ENCODE measurements at regions not wholly inside any gene's neighbourhood (a gene's known extent, or its start where the extent isn't known, plus 50 kb on each side); places are given as distances from the start of the nearest gene placed in this dataset.

DNA sequence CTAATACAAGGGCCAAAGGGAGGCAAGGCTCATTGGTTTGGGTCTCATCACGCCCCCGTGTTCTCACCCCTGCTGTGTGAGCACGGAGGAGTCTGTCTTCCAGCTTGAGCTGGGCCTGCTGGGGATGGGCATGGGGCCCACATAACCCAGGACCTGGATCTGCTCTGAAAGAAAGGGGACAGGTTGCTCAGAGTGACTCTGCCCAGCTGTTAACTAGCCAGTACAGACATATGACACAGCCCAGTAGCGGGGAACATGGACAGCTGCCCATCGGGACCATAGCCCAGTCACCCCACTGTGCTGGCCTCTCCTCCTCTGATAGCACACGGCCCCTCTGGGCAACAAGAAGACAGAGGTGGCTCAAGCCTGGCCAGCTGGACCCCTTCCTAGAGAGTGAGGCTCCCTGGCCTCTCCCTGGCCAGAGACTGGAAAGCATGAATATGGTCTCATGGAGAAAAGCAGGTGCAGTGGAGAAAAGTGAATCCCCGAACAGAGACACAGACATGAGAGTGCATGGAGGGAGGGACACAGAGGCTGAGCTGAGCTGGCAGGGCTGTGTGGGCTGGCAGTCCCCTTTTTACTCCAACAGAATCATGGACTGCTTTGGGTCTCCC lies 973.9 kb downstream of the BRD1 start:
- Histone ChIP-seq H3K4me3 (ENCODE audit: low read depth in 1 of 2, low read length in 2 of 2) (no peak overlapping the region), H3K9me3 (ENCODE audit: low read length) (no peaks in the 10 kb centered on the region), H3K27ac (ENCODE audit: low read depth, low read length) (no peak overlapping the region), H3K27me3 (ENCODE audit: control insufficient read depth in 1 of 2, insufficient read depth in 2 of 2, low read length in 2 of 2) (peaks cover 0 to 4% of the 10 kb centered on the region in 2 donors), H3K4me1 (ENCODE audit: insufficient read depth, low read length) (no peaks in the 10 kb centered on the region), H3K36me3 (ENCODE audit: insufficient read depth, low read length) (no peaks in the 10 kb centered on the region), H3K9ac (ENCODE audit: low read length) (no peak overlapping the region)

DNA sequence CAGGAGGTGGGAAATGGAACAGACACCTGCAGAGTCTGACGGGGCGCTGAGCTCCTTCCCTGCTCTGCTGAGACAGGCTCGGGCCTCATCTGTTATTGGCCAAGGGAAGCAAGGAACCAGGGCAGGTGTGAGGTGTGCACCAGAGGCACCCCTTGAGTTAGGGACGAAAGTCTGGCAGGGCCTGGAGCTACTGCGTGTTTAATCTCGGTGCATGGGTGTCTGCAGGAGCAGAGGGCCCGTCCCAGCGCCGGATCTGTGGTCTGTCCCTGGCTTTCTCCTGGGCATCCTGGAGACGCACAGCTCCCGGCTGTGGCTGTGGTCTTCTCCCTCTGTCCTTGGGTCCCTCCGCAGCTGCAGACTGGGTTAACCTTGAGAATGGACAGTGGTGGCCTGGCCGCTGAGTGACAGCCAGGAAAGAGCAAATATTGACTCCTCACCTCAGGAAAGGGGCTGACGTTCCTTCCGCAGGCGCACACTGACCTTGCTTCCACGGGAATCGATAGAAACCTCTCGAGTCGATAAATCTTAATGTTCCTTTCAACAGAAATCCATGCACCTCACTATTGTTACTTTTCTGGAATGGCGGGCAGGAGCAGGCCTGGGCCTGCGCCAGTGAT lies 975.6 kb downstream of the BRD1 start:
- Histone ChIP-seq H3K4me3 (ENCODE audit: low read depth in 1 of 2, low read length in 2 of 2) (no peak overlapping the region), H3K4me1 (ENCODE audit: insufficient read depth, low read length) (no peaks in the 10 kb centered on the region), H3K27me3 (ENCODE audit: control insufficient read depth in 1 of 2, insufficient read depth in 2 of 2, low read length in 2 of 2) (peaks cover 0 to 4% of the 10 kb centered on the region in 2 donors), H3K9ac (ENCODE audit: low read length) (no peak overlapping the region), H3K27ac (ENCODE audit: low read depth, low read length) (no peak overlapping the region), H3K9me3 (ENCODE audit: low read length) (no peaks in the 10 kb centered on the region), H3K36me3 (ENCODE audit: insufficient read depth, low read length) (no peaks in the 10 kb centered on the region)

DNA sequence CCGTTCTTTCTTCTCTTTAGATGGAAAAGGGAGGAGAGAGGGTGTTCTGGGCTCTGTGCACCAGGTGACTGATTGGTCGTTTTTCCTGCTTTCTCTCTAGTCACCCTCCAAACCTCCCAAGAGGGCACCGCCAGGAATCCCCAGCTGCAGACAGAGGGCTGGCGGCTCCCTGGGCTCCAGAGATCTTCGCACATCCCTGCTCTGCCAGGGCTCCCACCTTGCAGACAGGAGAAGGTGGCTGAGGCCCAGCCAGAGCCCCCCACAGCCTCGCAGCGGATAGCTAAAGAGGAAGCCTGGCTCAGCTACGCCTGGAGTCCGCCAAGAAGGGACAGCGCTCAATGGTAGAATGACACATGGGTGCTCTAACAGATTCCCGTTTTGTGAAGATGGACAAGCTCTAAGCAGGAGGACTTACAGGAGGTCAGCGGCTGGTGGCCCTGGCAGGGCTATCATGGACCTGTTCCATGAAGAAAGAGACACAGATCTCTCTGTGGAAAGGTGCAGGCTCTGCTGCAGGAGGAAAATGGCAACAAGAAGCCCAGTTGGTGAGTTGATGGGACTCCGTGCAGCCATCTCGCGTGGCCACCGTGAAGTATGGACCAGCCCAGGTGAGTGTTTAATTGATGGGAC lies 976.9 kb downstream of the BRD1 start:
- Histone ChIP-seq H3K36me3 (ENCODE audit: insufficient read depth, low read length) (no peaks in the 10 kb centered on the region), H3K9ac (ENCODE audit: low read length) (no peak overlapping the region), H3K27ac (ENCODE audit: low read depth, low read length) (no peak overlapping the region), H3K4me3 (ENCODE audit: low read depth in 1 of 2, low read length in 2 of 2) (no peak overlapping the region), H3K9me3 (ENCODE audit: low read length) (no peaks in the 10 kb centered on the region), H3K4me1 (ENCODE audit: insufficient read depth, low read length) (no peaks in the 10 kb centered on the region), H3K27me3 (ENCODE audit: control insufficient read depth in 1 of 2, insufficient read depth in 2 of 2, low read length in 2 of 2) (peaks cover 0 to 5% of the 10 kb centered on the region in 2 donors)

DNA sequence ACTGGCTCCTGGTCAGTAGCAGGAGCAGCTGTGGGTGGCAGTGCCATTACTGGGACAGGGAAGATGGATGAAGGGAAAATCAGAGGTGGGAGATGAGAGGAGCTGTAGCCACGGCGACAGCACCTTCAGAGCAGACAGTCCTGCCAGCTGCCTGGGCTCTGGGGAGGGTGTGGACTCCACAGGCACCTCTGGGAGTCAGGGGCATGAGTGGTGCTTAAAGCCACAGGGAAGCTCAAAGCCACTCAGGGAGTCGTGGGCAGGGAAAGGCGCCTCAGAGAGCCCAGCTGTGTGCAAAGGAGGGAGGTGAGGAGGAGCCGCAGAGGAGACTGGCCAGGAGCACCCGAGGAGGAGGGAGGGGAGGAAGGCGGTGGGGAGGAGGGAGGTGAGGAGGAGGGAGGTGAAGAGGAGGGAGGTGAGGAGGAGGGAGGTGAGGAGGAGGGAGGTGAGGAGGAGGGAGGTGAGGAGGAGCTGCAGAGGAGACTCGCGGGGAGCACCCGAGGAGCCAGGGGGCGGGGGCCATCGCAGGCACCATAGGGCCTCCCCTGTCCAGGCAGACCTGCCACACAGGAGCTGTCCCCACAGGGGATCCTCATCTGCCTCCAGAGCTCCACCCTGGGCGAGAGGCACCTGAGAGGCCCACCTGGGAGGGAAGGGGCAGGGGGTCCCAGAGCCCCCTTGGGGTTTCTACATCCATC lies 977.6 kb downstream of the BRD1 start:
- Histone ChIP-seq H3K27me3 (ENCODE audit: control insufficient read depth in 1 of 2, insufficient read depth in 2 of 2, low read length in 2 of 2) (peaks cover 0 to 9% of the 10 kb centered on the region in 2 donors), H3K9me3 (ENCODE audit: low read length) (no peaks in the 10 kb centered on the region), H3K4me3 (ENCODE audit: low read depth in 1 of 2, low read length in 2 of 2) (no peak overlapping the region), H3K36me3 (ENCODE audit: insufficient read depth, low read length) (no peaks in the 10 kb centered on the region), H3K4me1 (ENCODE audit: insufficient read depth, low read length) (no peaks in the 10 kb centered on the region), H3K27ac (ENCODE audit: low read depth, low read length) (no peak overlapping the region), H3K9ac (ENCODE audit: low read length) (no peak overlapping the region)

DNA sequence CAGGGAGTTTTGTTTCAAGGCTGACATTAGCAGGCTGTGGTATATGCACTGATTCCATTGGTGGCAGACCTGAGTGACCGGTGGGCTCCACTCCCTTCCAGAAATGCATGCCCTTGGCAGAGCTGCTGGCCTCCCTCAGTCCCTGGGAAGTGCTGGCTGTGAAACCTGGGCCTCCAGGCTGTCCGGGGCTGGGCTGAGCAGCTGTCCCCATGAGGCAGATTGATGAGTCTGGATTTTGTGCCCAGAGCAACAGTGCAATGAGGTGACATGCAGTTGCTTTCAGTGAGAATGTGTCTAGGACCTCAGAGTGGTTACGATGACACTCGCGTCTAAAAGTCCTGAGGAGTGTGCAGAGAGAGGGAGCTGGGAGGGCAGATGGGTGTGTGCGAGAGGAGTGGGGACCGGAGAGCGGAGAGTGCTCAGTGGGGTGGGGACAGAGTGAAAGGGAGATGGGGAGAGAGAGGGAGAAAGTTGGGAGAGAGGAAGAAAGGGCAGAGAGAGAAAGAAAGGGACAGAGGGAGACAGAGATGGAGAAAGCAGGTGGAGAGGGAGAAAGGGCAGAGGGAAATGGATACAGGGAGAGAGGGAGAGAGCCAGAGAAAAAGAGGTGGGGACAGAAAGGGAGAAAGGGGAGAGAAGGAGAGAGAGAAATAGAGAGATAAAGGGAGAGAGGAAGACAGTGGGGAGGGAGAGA lies 978.3 kb downstream of the BRD1 start:
- H3K27me3 ChIP-seq (ENCODE audit: control insufficient read depth in 1 of 2, insufficient read depth in 2 of 2, low read length in 2 of 2) = peaks cover 0 to 9% of the 10 kb centered on the region in 2 donors
- no peak overlapping the region for H3K9ac ChIP-seq (ENCODE audit: low read length)
- no peaks in the 10 kb centered on the region for H3K36me3 ChIP-seq (ENCODE audit: insufficient read depth, low read length)
- no peaks in the 10 kb centered on the region for H3K9me3 ChIP-seq (ENCODE audit: low read length)
- no peak overlapping the region for H3K4me3 ChIP-seq (ENCODE audit: low read depth in 1 of 2, low read length in 2 of 2)
- H3K4me1 ChIP-seq (ENCODE audit: insufficient read depth, low read length) = no peaks in the 10 kb centered on the region
- H3K27ac ChIP-seq (ENCODE audit: low read depth, low read length) = no peak overlapping the region

DNA sequence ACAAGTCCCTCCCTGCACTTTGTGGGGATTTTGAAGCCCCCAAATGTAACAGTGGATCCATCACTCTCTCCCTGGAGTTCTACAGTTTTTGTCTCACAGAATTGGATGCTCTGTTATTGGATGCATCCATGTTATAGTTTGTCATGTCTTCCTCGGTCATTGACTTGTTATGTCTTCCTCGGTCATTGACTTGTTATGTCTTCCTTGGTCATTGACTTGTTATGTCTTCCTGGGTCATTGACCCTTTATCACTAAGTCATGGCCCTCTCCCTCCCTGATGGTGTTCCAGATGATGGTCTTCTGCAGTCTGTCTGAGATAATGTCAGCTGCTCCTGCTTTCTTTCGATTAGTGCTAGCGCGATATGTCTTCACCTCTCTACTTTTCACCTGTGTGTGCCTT lies 981.5 kb downstream of the BRD1 start:
- Histone ChIP-seq H3K36me3 (ENCODE audit: insufficient read depth, low read length) (no peaks in the 10 kb centered on the region), H3K9ac (ENCODE audit: low read length) (no peak overlapping the region), H3K4me1 (ENCODE audit: insufficient read depth, low read length) (no peaks in the 10 kb centered on the region), H3K9me3 (ENCODE audit: low read length) (no peaks in the 10 kb centered on the region), H3K27me3 (ENCODE audit: control insufficient read depth in 1 of 2, insufficient read depth in 2 of 2, low read length in 2 of 2) (peaks cover 0 to 9% of the 10 kb centered on the region in 2 donors), H3K4me3 (ENCODE audit: low read depth in 1 of 2, low read length in 2 of 2) (no peak overlapping the region), H3K27ac (ENCODE audit: low read depth, low read length) (no peak overlapping the region)

DNA sequence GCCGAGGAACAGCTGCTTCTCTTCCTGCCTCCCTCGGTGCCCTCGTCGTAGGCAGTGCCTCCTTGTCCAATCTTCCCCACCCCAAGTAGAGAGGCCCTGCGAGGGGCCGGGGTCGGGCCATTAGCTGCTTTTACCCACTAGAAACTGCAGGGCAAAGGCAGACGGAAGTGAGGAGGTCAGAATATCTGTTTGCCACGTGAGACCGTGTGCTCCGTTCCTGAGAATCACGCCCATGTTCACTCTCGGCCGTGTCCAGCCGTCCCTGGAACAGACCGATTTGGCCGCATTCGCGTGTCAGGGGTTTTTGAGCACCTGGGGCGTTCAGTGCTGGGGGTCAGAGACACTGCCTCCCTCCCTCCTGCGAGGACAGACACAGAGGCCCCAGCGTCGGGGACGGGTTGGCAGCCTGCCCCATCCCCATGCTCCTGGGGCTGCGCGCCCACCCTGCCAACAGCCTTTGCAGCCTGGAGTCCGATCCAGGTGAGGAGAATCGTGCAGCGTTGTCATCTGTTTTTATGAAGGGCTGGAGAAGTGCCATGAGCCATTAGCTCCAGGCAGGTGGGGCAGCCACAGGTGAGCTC lies 982.2 kb downstream of the BRD1 start:
- peaks cover 0 to 9% of the 10 kb centered on the region in 2 donors for H3K27me3 ChIP-seq (ENCODE audit: control insufficient read depth in 1 of 2, insufficient read depth in 2 of 2, low read length in 2 of 2)
- no peak overlapping the region for H3K9ac ChIP-seq (ENCODE audit: low read length)
- no peak overlapping the region for H3K4me3 ChIP-seq (ENCODE audit: low read depth in 1 of 2, low read length in 2 of 2)
- H3K36me3 ChIP-seq (ENCODE audit: insufficient read depth, low read length) = no peaks in the 10 kb centered on the region
- no peaks in the 10 kb centered on the region for H3K9me3 ChIP-seq (ENCODE audit: low read length)
- H3K4me1 ChIP-seq (ENCODE audit: insufficient read depth, low read length) = no peaks in the 10 kb centered on the region
- no peak overlapping the region for H3K27ac ChIP-seq (ENCODE audit: low read depth, low read length)

DNA sequence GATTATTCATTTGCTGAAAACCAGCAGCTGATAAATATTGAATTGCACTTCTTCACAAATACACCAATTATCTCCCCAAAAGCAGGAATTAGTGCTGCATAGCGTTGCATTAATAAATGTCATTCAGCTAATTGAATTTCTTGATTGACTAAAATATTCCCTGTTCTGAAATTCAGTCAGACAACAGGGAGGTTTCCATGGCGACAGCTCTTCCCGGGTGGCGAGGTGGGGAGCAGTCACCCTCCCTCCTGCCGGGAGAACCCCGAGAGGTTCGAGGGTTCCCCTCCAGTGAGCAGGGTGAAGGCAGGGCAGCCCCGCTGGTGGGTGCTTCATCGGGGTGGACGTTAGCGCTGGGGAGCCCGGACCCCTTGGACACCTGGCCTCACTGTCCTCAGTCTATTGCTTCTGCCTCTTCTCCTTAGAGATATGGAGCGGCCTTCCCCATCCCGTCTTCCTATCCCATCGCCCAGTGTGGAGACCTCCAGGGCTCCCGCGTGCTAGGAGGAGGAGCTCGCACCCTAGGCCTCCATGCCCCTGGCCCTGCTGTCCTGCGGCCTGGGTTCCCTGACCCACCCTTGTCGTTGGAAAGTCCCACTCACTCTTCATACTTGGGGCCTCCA lies 983.5 kb downstream of the BRD1 start:
- no peak overlapping the region for H3K9ac ChIP-seq (ENCODE audit: low read length)
- H3K9me3 ChIP-seq (ENCODE audit: low read length) = no peaks in the 10 kb centered on the region
- H3K4me3 ChIP-seq (ENCODE audit: low read depth in 1 of 2, low read length in 2 of 2) = no peak overlapping the region
- no peaks in the 10 kb centered on the region for H3K36me3 ChIP-seq (ENCODE audit: insufficient read depth, low read length)
- H3K4me1 ChIP-seq (ENCODE audit: insufficient read depth, low read length) = no peaks in the 10 kb centered on the region
- no peak overlapping the region for H3K27ac ChIP-seq (ENCODE audit: low read depth, low read length)
- H3K27me3 ChIP-seq (ENCODE audit: control insufficient read depth in 1 of 2, insufficient read depth in 2 of 2, low read length in 2 of 2) = peaks cover 0 to 4% of the 10 kb centered on the region in 2 donors

DNA sequence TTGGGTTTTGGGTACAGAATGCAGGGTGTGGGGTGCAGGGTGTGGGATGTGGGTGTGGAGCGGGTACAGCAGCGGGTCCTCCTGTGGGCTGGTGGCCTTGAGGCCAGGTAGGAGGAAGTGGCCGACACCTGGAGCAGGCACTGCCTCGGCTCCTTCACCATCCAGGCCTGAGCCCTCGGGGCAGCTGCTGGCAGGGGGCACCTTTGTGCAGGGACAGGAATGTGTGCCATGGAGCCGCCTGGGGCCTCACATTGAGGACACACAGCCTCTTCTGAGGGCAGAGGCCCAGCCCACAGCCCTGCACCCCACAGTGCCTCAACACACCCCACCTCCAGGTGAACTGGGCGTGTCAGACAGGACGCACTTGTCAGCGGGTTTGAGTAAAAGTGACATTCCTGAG lies 984.0 kb downstream of the BRD1 start:
- Histone ChIP-seq H3K36me3 (ENCODE audit: insufficient read depth, low read length) (no peaks in the 10 kb centered on the region), H3K27me3 (ENCODE audit: control insufficient read depth in 1 of 2, insufficient read depth in 2 of 2, low read length in 2 of 2) (peaks cover 0 to 4% of the 10 kb centered on the region in 2 donors), H3K4me3 (ENCODE audit: low read depth in 1 of 2, low read length in 2 of 2) (no peak overlapping the region), H3K9me3 (ENCODE audit: low read length) (no peaks in the 10 kb centered on the region), H3K4me1 (ENCODE audit: insufficient read depth, low read length) (no peaks in the 10 kb centered on the region), H3K27ac (ENCODE audit: low read depth, low read length) (no peak overlapping the region), H3K9ac (ENCODE audit: low read length) (no peak overlapping the region)

DNA sequence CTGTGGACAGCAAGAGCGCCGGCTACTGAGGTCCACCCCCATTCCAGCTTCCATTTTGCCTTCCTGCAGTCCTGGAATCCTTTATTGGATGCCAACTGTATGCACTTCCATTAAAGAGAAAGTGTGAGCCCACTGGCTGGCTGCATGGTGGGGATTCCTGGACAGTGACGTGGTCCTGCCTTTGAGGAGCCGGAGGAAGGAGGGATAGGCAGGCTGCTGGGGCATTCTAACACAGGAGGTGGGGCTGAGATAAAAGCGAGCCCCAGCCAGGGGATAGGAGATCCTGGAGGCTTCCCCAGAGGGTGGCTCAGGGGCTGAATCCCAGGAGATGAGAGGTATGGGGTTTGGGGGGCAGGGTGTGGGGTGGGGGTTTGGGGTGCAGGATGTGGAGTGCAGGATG lies 984.7 kb downstream of the BRD1 start:
- no peaks in the 10 kb centered on the region for H3K4me1 ChIP-seq (ENCODE audit: insufficient read depth, low read length)
- H3K4me3 ChIP-seq (ENCODE audit: low read depth in 1 of 2, low read length in 2 of 2) = no peak overlapping the region
- peaks cover 0 to 4% of the 10 kb centered on the region in 2 donors for H3K27me3 ChIP-seq (ENCODE audit: control insufficient read depth in 1 of 2, insufficient read depth in 2 of 2, low read length in 2 of 2)
- no peaks in the 10 kb centered on the region for H3K9me3 ChIP-seq (ENCODE audit: low read length)
- no peak overlapping the region for H3K9ac ChIP-seq (ENCODE audit: low read length)
- H3K36me3 ChIP-seq (ENCODE audit: insufficient read depth, low read length) = no peaks in the 10 kb centered on the region
- no peak overlapping the region for H3K27ac ChIP-seq (ENCODE audit: low read depth, low read length)
